Skeletal muscle satellite cell (primary cell): ENCODE measurements at regions not wholly inside any gene's neighbourhood (a gene's known extent, or its start where the extent isn't known, plus 50 kb on each side); places are given as distances from the start of the nearest gene placed in this dataset.

Experiments used
- H3K27me3 ChIP-seq: 2 replicates; pipeline ENCODE4 v1.7.0; 2013; ENCODE audit warnings: low read length; ENCODE audit not compliant: control insufficient read depth, insufficient read depth
- H3K36me3 ChIP-seq: 2 replicates; pipeline ENCODE4 v1.7.0; 2013; ENCODE audit warnings: mild to moderate bottlenecking, control low read depth, low read length; ENCODE audit not compliant: insufficient read depth
- H3K4me1 ChIP-seq: 2 replicates; pipeline ENCODE4 v1.7.0; 2013; ENCODE audit warnings: low read length; ENCODE audit not compliant: control insufficient read depth, insufficient read depth
- H3K4me2 ChIP-seq: 2 replicates; pipeline ENCODE4 v1.7.0; 2013; ENCODE audit warnings: mild to moderate bottlenecking, low read length
- H3K4me3 ChIP-seq: 2 replicates; pipeline ENCODE4 v1.7.0; 2013; ENCODE audit warnings: low read length
- H3K9ac ChIP-seq: 2 replicates; pipeline ENCODE4 v1.7.0; 2013; ENCODE audit warnings: mild to moderate bottlenecking, low read depth, low read length, moderate library complexity
- H3K9me3 ChIP-seq: replicated peaks from 2 replicates; pipeline ENCODE4 v1.7.0; 2013; ENCODE audit warnings: mild to moderate bottlenecking, control low read depth, low read length

- no peaks in the 10 kb centered on the region for H3K36me3 ChIP-seq
Measured at GRCh38 chr20:11753155-11753554, 164.5 kb upstream of the BTBD3 start.

GRCh38 chr20:11754451-11754850 is 163.2 kb upstream of the BTBD3 start:
- Histone ChIP-seq H3K36me3 (no peaks in the 10 kb centered on the region), H3K9ac (no peak overlapping the region), H3K27me3 (no peaks in the 10 kb centered on the region), H3K9me3 (no peaks in the 10 kb centered on the region), H3K4me3 (no peak overlapping the region), H3K4me1 (peaks cover 10% of the 10 kb centered on the region), H3K4me2 (no peak overlapping the region)

More at GRCh38 chr20:11753155-11753554, 164.5 kb upstream of the BTBD3 start:
- H3K27me3 ChIP-seq: no peaks in the 10 kb centered on the region
- no peak overlapping the region for H3K4me3 ChIP-seq
- peaks cover 10% of the 10 kb centered on the region for H3K4me1 ChIP-seq
- no peak overlapping the region for H3K9ac ChIP-seq
- H3K9me3 ChIP-seq: no peaks in the 10 kb centered on the region
- H3K4me2 ChIP-seq: no peak overlapping the region

GRCh38 chr20:11755071-11755841 is 162.4 kb upstream of the BTBD3 start:
- Histone ChIP-seq H3K4me2 (peak overlapping the region; percentile 66), H3K4me3 (peak overlapping the region; percentile 21), H3K27me3 (no peaks in the 10 kb centered on the region), H3K9me3 (no peaks in the 10 kb centered on the region), H3K9ac (peak overlapping the region; percentile 36), H3K36me3 (no peaks in the 10 kb centered on the region), H3K4me1 (peaks cover 10% of the 10 kb centered on the region)

GRCh38 chr20:11761497-11761896 is 156.2 kb upstream of the BTBD3 start:
- no peaks in the 10 kb centered on the region for H3K36me3 ChIP-seq
- no peak overlapping the region for H3K4me3 ChIP-seq
- H3K4me2 ChIP-seq: no peak overlapping the region
- H3K9me3 ChIP-seq: no peaks in the 10 kb centered on the region
- no peak overlapping the region for H3K9ac ChIP-seq
- H3K4me1 ChIP-seq: no peaks in the 10 kb centered on the region
- H3K27me3 ChIP-seq: no peaks in the 10 kb centered on the region

- H3K9me3 ChIP-seq: no peaks in the 10 kb centered on the region
- H3K4me3 ChIP-seq: no peak overlapping the region
- no peaks in the 10 kb centered on the region for H3K4me1 ChIP-seq
- H3K9ac ChIP-seq: no peak overlapping the region
- H3K4me2 ChIP-seq: no peak overlapping the region
- no peaks in the 10 kb centered on the region for H3K27me3 ChIP-seq
- H3K36me3 ChIP-seq: no peaks in the 10 kb centered on the region
Measured at GRCh38 chr20:11766961-11767360, 150.7 kb upstream of the BTBD3 start.

- H3K9me3 ChIP-seq: no peaks in the 10 kb centered on the region
- no peak overlapping the region for H3K4me3 ChIP-seq
- no peaks in the 10 kb centered on the region for H3K4me1 ChIP-seq
- no peaks in the 10 kb centered on the region for H3K36me3 ChIP-seq
- no peaks in the 10 kb centered on the region for H3K27me3 ChIP-seq
- H3K9ac ChIP-seq: no peak overlapping the region
- H3K4me2 ChIP-seq: no peak overlapping the region
Measured at GRCh38 chr20:11769825-11770224, 147.9 kb upstream of the BTBD3 start.

- Histone ChIP-seq H3K36me3 (no peaks in the 10 kb centered on the region), H3K4me3 (no peak overlapping the region), H3K4me1 (peaks cover under 1% of the 10 kb centered on the region), H3K9ac (no peak overlapping the region), H3K27me3 (no peaks in the 10 kb centered on the region), H3K9me3 (no peaks in the 10 kb centered on the region), H3K4me2 (no peak overlapping the region)
Measured at GRCh38 chr20:11772226-11772730, 145.4 kb upstream of the BTBD3 start.

GRCh38 chr20:11776687-11777086 is 141.0 kb upstream of the BTBD3 start:
- no peak overlapping the region for H3K4me2 ChIP-seq

GRCh38 chr20:11777387-11778205 is 140.1 kb upstream of the BTBD3 start:
- peak overlapping the region; percentile 77 for H3K4me2 ChIP-seq
- H3K4me3 ChIP-seq: peak overlapping the region; percentile 50
- no peaks in the 10 kb centered on the region for H3K27me3 ChIP-seq
- H3K9ac ChIP-seq: peak overlapping the region; percentile 71
- peaks cover 14% of the 10 kb centered on the region for H3K4me1 ChIP-seq
- no peaks in the 10 kb centered on the region for H3K36me3 ChIP-seq
- H3K9me3 ChIP-seq: no peaks in the 10 kb centered on the region

More at GRCh38 chr20:11776687-11777086, 141.0 kb upstream of the BTBD3 start:
- H3K27me3 ChIP-seq: no peaks in the 10 kb centered on the region
- H3K9me3 ChIP-seq: no peaks in the 10 kb centered on the region
- H3K36me3 ChIP-seq: no peaks in the 10 kb centered on the region
- H3K9ac ChIP-seq: no peak overlapping the region
- peaks cover 14% of the 10 kb centered on the region for H3K4me1 ChIP-seq
- H3K4me3 ChIP-seq: no peak overlapping the region

- H3K9me3 ChIP-seq: no peaks in the 10 kb centered on the region
- H3K27me3 ChIP-seq: no peaks in the 10 kb centered on the region
- no peaks in the 10 kb centered on the region for H3K36me3 ChIP-seq
- H3K9ac ChIP-seq: peak overlapping the region; percentile 71
- H3K4me3 ChIP-seq: peak overlapping the region; percentile 50
- H3K4me2 ChIP-seq: peak overlapping the region; percentile 77
- peaks cover 14% of the 10 kb centered on the region for H3K4me1 ChIP-seq
Measured at GRCh38 chr20:11778206-11778570, 139.5 kb upstream of the BTBD3 start.

- H3K9ac ChIP-seq: no peak overlapping the region
- H3K27me3 ChIP-seq: no peaks in the 10 kb centered on the region
- H3K4me1 ChIP-seq: peaks cover 14% of the 10 kb centered on the region
- H3K36me3 ChIP-seq: no peaks in the 10 kb centered on the region
- no peak overlapping the region for H3K4me3 ChIP-seq
- no peaks in the 10 kb centered on the region for H3K9me3 ChIP-seq
- H3K4me2 ChIP-seq: no peak overlapping the region
Measured at GRCh38 chr20:11780765-11781369, 136.8 kb upstream of the BTBD3 start.
